Myocyte (in vitro differentiated cells): ENCODE measurements at regions not wholly inside any gene's neighbourhood (a gene's known extent, or its start where the extent isn't known, plus 50 kb on each side); places are given as distances from the start of the nearest gene placed in this dataset.
"Not testable (repeated sequence)": the region's sequence is repeated elsewhere in the genome, so short reads cannot be mapped to it uniquely, and the experiment has no call there.

ENCODE experiments used
- DNase-seq: peaks from one replicate; pipeline ENCODE4 v3.0.0-alpha.2; 2012; ENCODE audit warnings: low read depth

GRCh38 chr1:224791362-224791941 lies 138.0 kb upstream of the DNAH14 start:
- no peak for DNase-seq

- no peak for DNase-seq
Observed at GRCh38 chr1:224795591-224795990, 133.9 kb upstream of the DNAH14 start.

GRCh38 chr1:224799083-224799482 lies 130.4 kb upstream of the DNAH14 start:
- no peak for DNase-seq

GRCh38 chr1:224800486-224801119 lies 128.9 kb upstream of the DNAH14 start:
- peak; percentile 2 for DNase-seq

GRCh38 chr1:224801844-224802490 lies 127.5 kb upstream of the DNAH14 start:
- DNase-seq, result no peak

- DNase-seq, result no peak
Observed at GRCh38 chr1:224802617-224803016, 126.9 kb upstream of the DNAH14 start.

- no peak for DNase-seq
Observed at GRCh38 chr1:224804220-224804619, 125.3 kb upstream of the DNAH14 start.

GRCh38 chr1:224805889-224806288 lies 123.6 kb upstream of the DNAH14 start:
- DNase-seq, result no peak

- no peak for DNase-seq
Observed at GRCh38 chr1:224809137-224809536, 120.3 kb upstream of the DNAH14 start.

GRCh38 chr1:224809613-224810012 lies 119.9 kb upstream of the DNAH14 start:
- no peak for DNase-seq

- no peak for DNase-seq
Observed at GRCh38 chr1:224811564-224811963, 117.9 kb upstream of the DNAH14 start.

- DNase-seq, result no peak
Observed at GRCh38 chr1:224815647-224816046, 113.8 kb upstream of the DNAH14 start.

GRCh38 chr1:224816062-224816461 lies 113.4 kb upstream of the DNAH14 start:
- DNase-seq, result no peak

GRCh38 chr1:224817382-224817781 lies 112.1 kb upstream of the DNAH14 start:
- DNase-seq, result no peak

GRCh38 chr1:224819861-224820260 lies 109.6 kb upstream of the DNAH14 start:
- DNase-seq, result no peak

- DNase-seq, result no peak
Observed at GRCh38 chr1:224820341-224820740, 109.1 kb upstream of the DNAH14 start.

- DNase-seq, result not testable (repeated sequence)
Observed at GRCh38 chr1:224821751-224822150, 107.7 kb upstream of the DNAH14 start.

GRCh38 chr1:224825525-224826000 lies 103.9 kb upstream of the DNAH14 start:
- no peak for DNase-seq

- peak; percentile 9 for DNase-seq
Observed at GRCh38 chr1:224828691-224829090, 100.8 kb upstream of the DNAH14 start.

GRCh38 chr1:224831501-224831900 lies 98.0 kb upstream of the DNAH14 start:
- DNase-seq, result peak; percentile 43

- DNase-seq, result not testable (repeated sequence)
Observed at GRCh38 chr1:224839648-224840300, 89.7 kb upstream of the DNAH14 start.

GRCh38 chr1:224841803-224842202 lies 87.7 kb upstream of the DNAH14 start:
- DNase-seq, result not testable (repeated sequence)
